GM21786 (cell line): ENCODE measurements at regions not wholly inside any gene's neighbourhood (a gene's known extent, or its start where the extent isn't known, plus 50 kb on each side); places are given as distances from the start of the nearest gene placed in this dataset.

Experiments
- ATAC-seq: cut with Tn5 transposase; IDR thresholded peaks from one replicate; pipeline ENCODE4 v1.9.1; 2021; ENCODE audit not compliant: unreplicated experiment

- no peak for ATAC-seq
Observed at GRCh38 chr2:150595803-150596470, 108.5 kb upstream of the RND3 start.

- ATAC-seq = no peak
Observed at GRCh38 chr2:150594299-150594698, 106.8 kb upstream of the RND3 start.

GRCh38 chr2:150591496-150592285 lies 104.2 kb upstream of the RND3 start:
- no peak for ATAC-seq

- ATAC-seq = no peak
Observed at GRCh38 chr2:150589681-150590080, 102.2 kb upstream of the RND3 start.

- no peak for ATAC-seq
Observed at GRCh38 chr2:150588506-150588870, 101.0 kb upstream of the RND3 start.

- ATAC-seq = no peak
Observed at GRCh38 chr2:150587547-150588505, 100.4 kb upstream of the RND3 start.

- no peak for ATAC-seq
Observed at GRCh38 chr2:150586858-150587257, 99.4 kb upstream of the RND3 start.

- ATAC-seq = no peak
Observed at GRCh38 chr2:150585221-150585971, 97.9 kb upstream of the RND3 start.

GRCh38 chr2:150584081-150584480 lies 96.6 kb upstream of the RND3 start:
- ATAC-seq = no peak

- ATAC-seq = no peak
Observed at GRCh38 chr2:150581717-150582472, 94.4 kb upstream of the RND3 start.

- ATAC-seq = no peak
Observed at GRCh38 chr2:150578481-150578880, 91.0 kb upstream of the RND3 start.

- ATAC-seq = no peak
Observed at GRCh38 chr2:150575861-150576260, 88.4 kb upstream of the RND3 start.

GRCh38 chr2:150572961-150573395 lies 85.5 kb upstream of the RND3 start:
- ATAC-seq = peak; percentile 96

GRCh38 chr2:150572194-150572766 lies 84.8 kb upstream of the RND3 start:
- ATAC-seq = no peak

GRCh38 chr2:150571121-150571520 lies 83.7 kb upstream of the RND3 start:
- no peak for ATAC-seq

GRCh38 chr2:150570712-150571111 lies 83.2 kb upstream of the RND3 start:
- no peak for ATAC-seq

GRCh38 chr2:150569761-150570160 lies 82.3 kb upstream of the RND3 start:
- no peak for ATAC-seq

- ATAC-seq = no peak
Observed at GRCh38 chr2:150567771-150568301, 80.4 kb upstream of the RND3 start.

GRCh38 chr2:150566289-150566688 lies 78.8 kb upstream of the RND3 start:
- no peak for ATAC-seq
